ENCODE measurements at regions not wholly inside any gene's neighbourhood (a gene's known extent, or its start where the extent isn't known, plus 50 kb on each side); places are given as distances from the start of the nearest gene placed in this dataset.

GRCh38 chr5:159772698-159773061 lies 143.6 kb upstream of the ADRA1B start:
- Histone ChIP-seq H3K27ac (ENCODE audit: low read length) (no peak overlapping the region), H3K4me3 (ENCODE audit: low read length) (no peak overlapping the region), H3K9me3 (replicated peaks; ENCODE audit: control insufficient read depth, low read depth, low read length) (no peaks in the 10 kb centered on the region), H3K4me1 (ENCODE audit: control insufficient read depth, insufficient read depth, low read length) (peaks cover 4% of the 10 kb centered on the region), H3K36me3 (ENCODE audit: control insufficient read depth, insufficient read depth, low read length) (no peaks in the 10 kb centered on the region), H3K27me3 (ENCODE audit: control insufficient read depth, insufficient read depth, low read length) (peaks cover 20% of the 10 kb centered on the region)
- WGBS (ENCODE audit: insufficient coverage): 47% methylated on average over 5 of the region's 6 CpGs
- DNase-seq: no peak

DNA sequence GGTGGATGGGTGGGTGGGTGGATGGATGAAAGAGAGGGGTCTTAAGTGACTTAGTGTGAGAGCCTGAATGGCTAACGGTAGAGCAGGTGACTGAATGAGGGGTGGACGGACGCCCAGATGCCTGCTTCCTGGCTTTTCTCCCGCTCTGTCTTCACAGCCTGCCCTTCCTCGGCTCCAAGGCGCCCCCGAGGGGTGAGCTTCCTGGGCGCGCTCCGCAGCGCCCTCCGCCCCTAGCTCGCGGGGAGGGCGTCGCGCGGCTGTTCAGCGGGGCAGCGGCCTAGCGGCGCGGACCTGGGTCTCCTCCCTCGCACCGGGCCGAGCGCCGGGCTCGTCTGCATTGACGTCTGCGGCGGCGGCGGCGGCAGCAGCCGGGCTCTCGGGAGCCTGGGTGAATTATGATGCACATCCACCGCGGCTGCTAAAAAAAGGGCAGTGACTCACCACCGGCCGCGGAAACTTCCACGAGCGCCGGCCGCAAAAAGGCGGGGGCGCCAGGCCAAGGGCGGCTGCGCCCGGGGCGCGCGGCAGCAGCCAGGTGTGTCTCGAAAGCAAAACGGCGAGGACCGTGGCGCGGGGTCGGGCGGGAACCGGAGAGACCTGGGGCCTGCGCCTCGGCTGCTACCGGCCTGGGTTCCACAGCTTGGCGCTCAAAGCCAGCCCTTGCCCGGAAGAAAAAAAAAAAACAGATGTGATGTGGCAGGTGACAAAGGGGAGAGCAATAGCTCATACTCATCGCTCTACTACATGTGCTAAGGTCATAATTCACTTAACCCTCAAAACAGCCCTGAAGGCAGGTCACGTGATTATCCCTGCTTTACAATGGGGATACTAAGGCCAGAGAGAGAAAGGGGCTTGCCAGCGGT lies 143.0 kb upstream of the ADRA1B start:
- Histone ChIP-seq H3K36me3 (ENCODE audit: control insufficient read depth, insufficient read depth, low read length) (no peaks in the 10 kb centered on the region), H3K4me1 (ENCODE audit: control insufficient read depth, insufficient read depth, low read length) (peaks cover 4% of the 10 kb centered on the region), H3K4me3 (ENCODE audit: low read length) (peak overlapping the region; percentile 31), H3K9me3 (replicated peaks; ENCODE audit: control insufficient read depth, low read depth, low read length) (no peaks in the 10 kb centered on the region), H3K27ac (ENCODE audit: low read length) (no peak overlapping the region), H3K27me3 (ENCODE audit: control insufficient read depth, insufficient read depth, low read length) (peaks cover 20% of the 10 kb centered on the region)
- 1% methylated on average over 65 of the region's 71 CpGs for WGBS (ENCODE audit: insufficient coverage)
- peak; percentile 80 for DNase-seq

GRCh38 chr5:159774476-159775031 lies 141.7 kb upstream of the ADRA1B start:
- Histone ChIP-seq H3K4me1 (ENCODE audit: control insufficient read depth, insufficient read depth, low read length) (peaks cover 4% of the 10 kb centered on the region), H3K36me3 (ENCODE audit: control insufficient read depth, insufficient read depth, low read length) (no peaks in the 10 kb centered on the region), H3K9me3 (replicated peaks; ENCODE audit: control insufficient read depth, low read depth, low read length) (no peaks in the 10 kb centered on the region), H3K27me3 (ENCODE audit: control insufficient read depth, insufficient read depth, low read length) (peaks cover 20% of the 10 kb centered on the region), H3K27ac (ENCODE audit: low read length) (no peak overlapping the region), H3K4me3 (ENCODE audit: low read length) (no peak overlapping the region)
- DNase-seq: no peak
- 70% methylated on average over 9 of the region's 9 CpGs for WGBS (ENCODE audit: insufficient coverage)

- Histone ChIP-seq H3K4me3 (ENCODE audit: low read length) (no peak overlapping the region), H3K27me3 (ENCODE audit: control insufficient read depth, insufficient read depth, low read length) (peaks cover 20% of the 10 kb centered on the region), H3K36me3 (ENCODE audit: control insufficient read depth, insufficient read depth, low read length) (no peaks in the 10 kb centered on the region), H3K27ac (ENCODE audit: low read length) (no peak overlapping the region), H3K9me3 (replicated peaks; ENCODE audit: control insufficient read depth, low read depth, low read length) (no peaks in the 10 kb centered on the region), H3K4me1 (ENCODE audit: control insufficient read depth, insufficient read depth, low read length) (peaks cover 4% of the 10 kb centered on the region)
- DNase-seq: no peak
- 80% methylated on average over 1 of the region's 3 CpGs for WGBS (ENCODE audit: insufficient coverage)
Measured at GRCh38 chr5:159775890-159776289, 140.4 kb upstream of the ADRA1B start.

DNA sequence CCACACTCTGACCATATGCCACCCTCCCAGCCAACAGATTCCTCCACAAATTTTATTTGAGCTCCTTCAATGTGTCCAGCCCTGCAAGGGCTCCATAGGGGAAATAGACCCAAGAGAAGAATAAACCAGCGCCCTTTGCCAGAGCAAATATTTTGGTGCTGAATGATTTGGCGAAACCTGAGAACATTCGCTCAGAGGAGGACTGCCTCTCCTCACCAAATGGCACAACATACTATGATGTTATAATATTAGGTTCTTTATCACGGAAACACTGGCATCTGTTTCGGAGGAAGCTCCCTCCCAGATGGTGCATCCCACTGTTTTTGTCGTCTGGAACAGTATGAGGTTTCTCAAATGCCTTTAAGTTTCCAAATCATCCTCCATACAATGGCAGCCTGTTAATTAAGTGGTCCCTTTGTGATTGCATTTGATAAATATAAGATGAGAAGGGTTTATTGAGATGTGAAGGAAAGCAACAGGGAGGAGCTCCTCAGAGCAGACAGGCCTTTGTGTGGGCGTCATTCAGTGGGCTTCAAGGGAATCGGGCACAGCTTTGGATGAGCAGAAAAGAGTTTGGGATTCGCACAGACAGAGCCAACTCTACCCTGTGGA lies 139.1 kb upstream of the ADRA1B start:
- H3K9me3 ChIP-seq (replicated peaks; ENCODE audit: control insufficient read depth, low read depth, low read length): no peaks in the 10 kb centered on the region
- H3K27ac ChIP-seq (ENCODE audit: low read length): no peak overlapping the region
- no peak for DNase-seq
- H3K27me3 ChIP-seq (ENCODE audit: control insufficient read depth, insufficient read depth, low read length): peaks cover 20% of the 10 kb centered on the region
- H3K4me1 ChIP-seq (ENCODE audit: control insufficient read depth, insufficient read depth, low read length): peaks cover 4% of the 10 kb centered on the region
- H3K36me3 ChIP-seq (ENCODE audit: control insufficient read depth, insufficient read depth, low read length): no peaks in the 10 kb centered on the region
- H3K4me3 ChIP-seq (ENCODE audit: low read length): no peak overlapping the region
- WGBS (ENCODE audit: insufficient coverage): 81% methylated on average over 3 of the region's 9 CpGs

DNA sequence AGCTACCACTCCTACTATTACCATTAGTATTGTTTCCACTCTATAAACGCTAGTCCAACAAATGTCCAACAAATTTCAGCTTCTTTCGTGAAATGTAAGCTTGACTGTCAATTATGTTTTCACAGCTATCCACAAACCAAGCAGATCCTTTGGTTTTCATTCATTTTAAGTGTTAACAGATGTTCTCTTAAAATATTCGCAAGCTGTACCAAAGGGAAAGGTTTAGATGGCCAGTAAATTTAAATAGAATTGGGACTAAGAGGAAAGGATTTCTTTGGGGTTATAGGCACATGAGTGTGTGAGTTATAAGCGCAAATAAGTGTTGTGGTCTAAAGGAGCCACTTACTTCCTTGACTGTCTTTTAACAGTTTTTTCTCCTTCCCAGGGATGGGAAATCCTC lies 136.8 kb upstream of the ADRA1B start:
- H3K4me3 ChIP-seq (ENCODE audit: low read length): no peak overlapping the region
- H3K4me1 ChIP-seq (ENCODE audit: control insufficient read depth, insufficient read depth, low read length): no peaks in the 10 kb centered on the region
- DNase-seq: no peak
- H3K27ac ChIP-seq (ENCODE audit: low read length): no peak overlapping the region
- no peaks in the 10 kb centered on the region for H3K9me3 ChIP-seq (replicated peaks; ENCODE audit: control insufficient read depth, low read depth, low read length)
- H3K27me3 ChIP-seq (ENCODE audit: control insufficient read depth, insufficient read depth, low read length): peaks cover 7% of the 10 kb centered on the region
- no peaks in the 10 kb centered on the region for H3K36me3 ChIP-seq (ENCODE audit: control insufficient read depth, insufficient read depth, low read length)
- no CpG with 5 or more reads among the region's 4 CpGs for WGBS (ENCODE audit: insufficient coverage)

DNA sequence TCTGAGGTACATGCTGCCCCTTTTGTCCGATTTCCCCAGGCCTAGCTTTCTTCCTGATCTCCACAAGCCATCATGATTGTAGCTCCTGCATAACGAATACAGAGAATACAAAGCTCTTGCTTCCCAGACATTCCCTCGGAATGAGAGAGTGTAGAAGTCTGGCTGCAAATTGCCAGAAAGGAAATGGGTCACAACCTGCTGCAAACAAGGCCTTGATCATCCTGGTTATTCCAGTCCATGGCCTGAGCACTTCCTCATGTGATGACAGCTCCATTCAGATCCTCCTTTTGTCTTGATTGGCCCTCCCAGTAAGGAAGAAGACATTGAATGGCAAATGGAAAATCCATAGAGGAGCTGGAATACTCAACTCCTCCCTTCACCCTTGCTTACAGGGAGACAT lies 136.0 kb upstream of the ADRA1B start:
- Histone ChIP-seq H3K36me3 (ENCODE audit: control insufficient read depth, insufficient read depth, low read length) (no peaks in the 10 kb centered on the region), H3K4me3 (ENCODE audit: low read length) (no peak overlapping the region), H3K9me3 (replicated peaks; ENCODE audit: control insufficient read depth, low read depth, low read length) (no peaks in the 10 kb centered on the region), H3K27me3 (ENCODE audit: control insufficient read depth, insufficient read depth, low read length) (peaks cover 1% of the 10 kb centered on the region), H3K4me1 (ENCODE audit: control insufficient read depth, insufficient read depth, low read length) (no peaks in the 10 kb centered on the region), H3K27ac (ENCODE audit: low read length) (no peak overlapping the region)
- DNase-seq: no peak
- 83% methylated on average over 1 of the region's 3 CpGs for WGBS (ENCODE audit: insufficient coverage)

GRCh38 chr5:159781626-159782157 lies 134.6 kb upstream of the ADRA1B start:
- Histone ChIP-seq H3K36me3 (ENCODE audit: control insufficient read depth, insufficient read depth, low read length) (no peaks in the 10 kb centered on the region), H3K4me3 (ENCODE audit: low read length) (no peak overlapping the region), H3K27me3 (ENCODE audit: control insufficient read depth, insufficient read depth, low read length) (no peaks in the 10 kb centered on the region), H3K27ac (ENCODE audit: low read length) (no peak overlapping the region), H3K4me1 (ENCODE audit: control insufficient read depth, insufficient read depth, low read length) (peaks cover 4% of the 10 kb centered on the region), H3K9me3 (replicated peaks; ENCODE audit: control insufficient read depth, low read depth, low read length) (no peaks in the 10 kb centered on the region)
- DNase-seq: no peak
- WGBS (ENCODE audit: insufficient coverage): 84% methylated on average over 3 of the region's 3 CpGs

GRCh38 chr5:159782197-159782994 lies 133.9 kb upstream of the ADRA1B start:
- no peaks in the 10 kb centered on the region for H3K9me3 ChIP-seq (replicated peaks; ENCODE audit: control insufficient read depth, low read depth, low read length)
- no peaks in the 10 kb centered on the region for H3K27me3 ChIP-seq (ENCODE audit: control insufficient read depth, insufficient read depth, low read length)
- H3K27ac ChIP-seq (ENCODE audit: low read length): no peak overlapping the region
- no peak overlapping the region for H3K4me3 ChIP-seq (ENCODE audit: low read length)
- H3K36me3 ChIP-seq (ENCODE audit: control insufficient read depth, insufficient read depth, low read length): no peaks in the 10 kb centered on the region
- peaks cover 7% of the 10 kb centered on the region for H3K4me1 ChIP-seq (ENCODE audit: control insufficient read depth, insufficient read depth, low read length)
- DNase-seq: no peak
- WGBS (ENCODE audit: insufficient coverage): 88% methylated on average over 6 of the region's 9 CpGs

GRCh38 chr5:159782995-159783300 lies 133.3 kb upstream of the ADRA1B start:
- no CpG with 5 or more reads among the region's 2 CpGs for WGBS (ENCODE audit: insufficient coverage)

More at GRCh38 chr5:159782995-159783300, 133.3 kb upstream of the ADRA1B start:
- no peak overlapping the region for H3K27ac ChIP-seq (ENCODE audit: low read length)
- no peak overlapping the region for H3K4me3 ChIP-seq (ENCODE audit: low read length)
- no peaks in the 10 kb centered on the region for H3K36me3 ChIP-seq (ENCODE audit: control insufficient read depth, insufficient read depth, low read length)
- no peak for DNase-seq
- H3K4me1 ChIP-seq (ENCODE audit: control insufficient read depth, insufficient read depth, low read length): peaks cover 9% of the 10 kb centered on the region
- H3K27me3 ChIP-seq (ENCODE audit: control insufficient read depth, insufficient read depth, low read length): no peaks in the 10 kb centered on the region
- no peaks in the 10 kb centered on the region for H3K9me3 ChIP-seq (replicated peaks; ENCODE audit: control insufficient read depth, low read depth, low read length)

Data from muscle of leg (tissue), 3 donors.